ENCODE measurements at regions not wholly inside any gene's neighbourhood (a gene's known extent, or its start where the extent isn't known, plus 50 kb on each side); places are given as distances from the start of the nearest gene placed in this dataset.
A peak's percentile ranks its signal among the peaks of the same experiment; 100 is the strongest.

DNA sequence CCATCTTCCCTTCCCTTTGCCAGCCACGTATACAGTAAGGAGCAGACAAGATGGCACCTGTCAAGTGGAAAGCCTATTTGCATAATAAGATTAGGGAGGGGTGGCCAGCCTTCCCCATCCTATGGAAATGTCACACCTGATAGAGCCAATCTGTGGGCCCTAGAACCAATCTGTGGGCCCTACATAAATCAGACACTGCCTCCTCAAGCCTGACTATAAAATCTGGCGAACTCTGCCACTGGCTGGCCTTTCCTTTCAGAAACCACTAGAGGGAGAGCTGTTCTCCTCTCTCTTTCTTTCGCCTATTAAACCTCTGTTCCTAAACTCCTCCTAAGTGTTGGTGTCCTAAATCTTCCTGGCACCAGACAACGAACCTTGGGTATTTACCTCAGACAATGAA lies 231.5 kb upstream of the KLHL1 start:
- Mint-ChIP-seq H3K4me1 (ENCODE audit: low read depth) (no peaks in the 10 kb centered on the region), H3K27ac (no peak overlapping the region)
- no peak for DNase-seq (ENCODE audit: low spot score, unreplicated experiment)

GRCh38 chr13:70338609-70339008 lies 230.4 kb upstream of the KLHL1 start:
- Mint-ChIP-seq H3K9me3 (ENCODE audit: low read depth) (peaks cover 11% of the 10 kb centered on the region), H3K27ac (no peak overlapping the region), H3K4me1 (ENCODE audit: low read depth) (no peaks in the 10 kb centered on the region), H3K36me3 (ENCODE audit: insufficient read depth) (no peaks in the 10 kb centered on the region), H3K4me3 (ENCODE audit: low read depth) (no peak overlapping the region), H3K27me3 (no peaks in the 10 kb centered on the region)
- TF ChIP-seq, protein P1, sequence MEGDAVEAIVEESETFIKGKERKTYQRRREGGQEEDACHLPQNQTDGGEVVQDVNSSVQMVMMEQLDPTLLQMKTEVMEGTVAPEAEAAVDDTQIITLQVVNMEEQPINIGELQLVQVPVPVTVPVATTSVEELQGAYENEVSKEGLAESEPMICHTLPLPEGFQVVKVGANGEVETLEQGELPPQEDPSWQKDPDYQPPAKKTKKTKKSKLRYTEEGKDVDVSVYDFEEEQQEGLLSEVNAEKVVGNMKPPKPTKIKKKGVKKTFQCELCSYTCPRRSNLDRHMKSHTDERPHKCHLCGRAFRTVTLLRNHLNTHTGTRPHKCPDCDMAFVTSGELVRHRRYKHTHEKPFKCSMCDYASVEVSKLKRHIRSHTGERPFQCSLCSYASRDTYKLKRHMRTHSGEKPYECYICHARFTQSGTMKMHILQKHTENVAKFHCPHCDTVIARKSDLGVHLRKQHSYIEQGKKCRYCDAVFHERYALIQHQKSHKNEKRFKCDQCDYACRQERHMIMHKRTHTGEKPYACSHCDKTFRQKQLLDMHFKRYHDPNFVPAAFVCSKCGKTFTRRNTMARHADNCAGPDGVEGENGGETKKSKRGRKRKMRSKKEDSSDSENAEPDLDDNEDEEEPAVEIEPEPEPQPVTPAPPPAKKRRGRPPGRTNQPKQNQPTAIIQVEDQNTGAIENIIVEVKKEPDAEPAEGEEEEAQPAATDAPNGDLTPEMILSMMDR (IDR thresholded peaks at IDR 0.05; ENCODE audit: unreplicated experiment), result no peak
- DNase-seq (ENCODE audit: low spot score, unreplicated experiment), result no peak

More for the DNA sequence above, 231.5 kb upstream of the KLHL1 start:
- H3K9me3 Mint-ChIP-seq (ENCODE audit: low read depth), result peaks cover 11% of the 10 kb centered on the region
- H3K36me3 Mint-ChIP-seq (ENCODE audit: insufficient read depth), result no peaks in the 10 kb centered on the region
- no peaks in the 10 kb centered on the region for H3K27me3 Mint-ChIP-seq
- no peak overlapping the region for H3K4me3 Mint-ChIP-seq (ENCODE audit: low read depth)
- TF ChIP-seq, protein P1 (IDR thresholded peaks at IDR 0.05; ENCODE audit: unreplicated experiment), result peak; percentile 61

DNA sequence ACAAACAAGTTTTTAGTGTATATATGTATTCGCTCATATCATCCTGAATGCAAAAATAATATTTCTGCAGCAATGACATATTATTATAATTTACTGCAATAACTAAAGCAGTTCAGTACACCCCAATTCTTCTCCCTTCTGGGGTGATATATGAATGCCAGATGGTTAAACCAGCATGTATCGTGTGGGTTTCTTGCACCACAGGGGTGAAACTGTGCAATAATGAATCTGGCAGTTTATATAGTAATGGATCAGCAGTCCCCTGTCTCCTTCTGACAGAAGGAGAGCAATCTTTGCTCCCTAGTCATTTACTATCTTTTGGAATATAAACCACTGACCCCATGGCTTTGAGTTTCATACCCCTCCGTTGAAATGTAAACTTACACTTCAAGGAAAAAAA lies 228.6 kb upstream of the KLHL1 start:
- Mint-ChIP-seq H3K36me3 (ENCODE audit: insufficient read depth) (no peaks in the 10 kb centered on the region), H3K4me3 (ENCODE audit: low read depth) (no peak overlapping the region), H3K4me1 (ENCODE audit: low read depth) (no peaks in the 10 kb centered on the region), H3K27ac (no peak overlapping the region), H3K9me3 (ENCODE audit: low read depth) (peaks cover 6% of the 10 kb centered on the region), H3K27me3 (no peaks in the 10 kb centered on the region)
- TF ChIP-seq, protein P1 (IDR thresholded peaks at IDR 0.05; ENCODE audit: unreplicated experiment), result no peak
- DNase-seq (ENCODE audit: low spot score, unreplicated experiment), result no peak

DNA sequence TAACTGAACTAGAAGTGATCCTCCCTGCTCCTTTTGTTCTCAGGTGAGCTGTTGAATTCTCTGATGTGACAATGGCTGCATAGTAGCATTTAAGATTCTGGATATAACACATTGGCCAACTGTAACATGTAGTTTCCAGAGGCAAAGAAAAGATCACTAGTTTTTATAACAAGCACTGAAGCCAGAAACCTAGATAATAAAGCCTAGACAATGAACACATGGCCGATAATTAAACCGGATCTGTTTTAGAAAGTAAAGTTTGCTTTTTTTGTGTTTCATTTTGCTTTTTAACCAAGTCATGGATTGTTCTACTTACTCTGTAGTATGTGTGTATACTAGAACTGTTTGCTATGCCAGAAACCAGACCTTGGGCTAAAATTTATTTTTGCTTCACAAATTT lies 225.5 kb upstream of the KLHL1 start:
- TF ChIP-seq, protein P1 (IDR thresholded peaks at IDR 0.05; ENCODE audit: unreplicated experiment), result no peak
- no peak overlapping the region for H3K4me3 Mint-ChIP-seq (ENCODE audit: low read depth)
- DNase-seq (ENCODE audit: low spot score, unreplicated experiment), result no peak
- H3K27me3 Mint-ChIP-seq, result no peaks in the 10 kb centered on the region
- H3K9me3 Mint-ChIP-seq (ENCODE audit: low read depth), result no peaks in the 10 kb centered on the region
- no peaks in the 10 kb centered on the region for H3K36me3 Mint-ChIP-seq (ENCODE audit: insufficient read depth)
- H3K4me1 Mint-ChIP-seq (ENCODE audit: low read depth), result no peaks in the 10 kb centered on the region
- H3K27ac Mint-ChIP-seq, result no peak overlapping the region

GRCh38 chr13:70330697-70331361 lies 222.6 kb upstream of the KLHL1 start:
- Mint-ChIP-seq H3K27me3 (no peaks in the 10 kb centered on the region), H3K4me3 (ENCODE audit: low read depth) (no peak overlapping the region), H3K27ac (no peak overlapping the region), H3K36me3 (ENCODE audit: insufficient read depth) (no peaks in the 10 kb centered on the region), H3K4me1 (ENCODE audit: low read depth) (no peaks in the 10 kb centered on the region), H3K9me3 (ENCODE audit: low read depth) (no peaks in the 10 kb centered on the region)
- no peak for DNase-seq (ENCODE audit: low spot score, unreplicated experiment)
- TF ChIP-seq, protein P1 (IDR thresholded peaks at IDR 0.05; ENCODE audit: unreplicated experiment), result no peak

All from progenitor cell of endocrine pancreas (in vitro differentiated cells).